WTC11 (cell line): ENCODE measurements at regions not wholly inside any gene's neighbourhood (a gene's known extent, or its start where the extent isn't known, plus 50 kb on each side); places are given as distances from the start of the nearest gene placed in this dataset.

Experiments used
- ATAC-seq: fragments of 200-7000 bp; cut with Tn5 transposase; 2 replicates; pipeline ENCODE4 v1.10.0; 2021; ENCODE audit warnings: mild to moderate bottlenecking, moderate library complexity
- CTCF ChIA-PET: fragments of 300-600 bp; sonication (Branson Sonifier 250); formaldehyde crosslinking; loops from one replicate; lab custom pipeline; 2021; ENCODE audit warnings: antibody characterized with exemption; lab: Charles Lee
- POLR2A ChIA-PET: fragments of 350-600 bp; sonication (Branson Sonifier 250); formaldehyde crosslinking; loops from one replicate; lab custom pipeline; 2021; ENCODE audit warnings: antibody characterized with exemption; lab: Charles Lee
- DNase-seq: peaks from one replicate; pipeline ENCODE4 v3.0.0; 2021; ENCODE audit warnings: low spot score
- H3K27ac Mint-ChIP-seq: 2 replicates; pipeline ENCODE4 v1.8.0; 2021; ENCODE audit warnings: mixed read lengths
- H3K27me3 Mint-ChIP-seq: 2 replicates; pipeline ENCODE4 v1.8.0; 2021; ENCODE audit warnings: low read depth, mild to moderate bottlenecking, moderate library complexity, mixed read lengths
- H3K36me3 Mint-ChIP-seq: 2 replicates; pipeline ENCODE4 v1.8.0; 2021; ENCODE audit warnings: mixed read lengths
- H3K4me1 Mint-ChIP-seq: 2 replicates; pipeline ENCODE4 v1.8.0; 2022; ENCODE audit warnings: mixed read lengths
- H3K4me3 Mint-ChIP-seq: 2 replicates; pipeline ENCODE4 v1.8.0; 2021; ENCODE audit warnings: mild to moderate bottlenecking, moderate library complexity, mixed read lengths
- H3K9me3 Mint-ChIP-seq: 2 replicates; pipeline ENCODE4 v1.8.0; 2021; ENCODE audit warnings: mixed read lengths
- AFF4 ChIP-seq: sonication (generic); formaldehyde crosslinking; IDR thresholded peaks from 2 replicates; pipeline ENCODE4 v1.8.1; 2023; ENCODE audit warnings: mild to moderate bottlenecking, missing genetic modification reagents, borderline replicate concordance
- ATF3 ChIP-seq: sonication (generic); formaldehyde crosslinking; conservative IDR thresholded peaks from 2 replicates; pipeline ENCODE4 v1.8.1; 2022; ENCODE audit warnings: mild to moderate bottlenecking, missing genetic modification reagents
- CREB1 ChIP-seq: sonication (generic); formaldehyde crosslinking; IDR thresholded peaks from 2 replicates; pipeline ENCODE4 v1.8.0; 2023; ENCODE audit warnings: mild to moderate bottlenecking, missing genetic modification reagents
- ELF4 ChIP-seq: sonication (generic); formaldehyde crosslinking; IDR thresholded peaks from 2 replicates; pipeline ENCODE4 v1.8.1; 2022; ENCODE audit warnings: low read depth, mild to moderate bottlenecking, moderate library complexity, missing genetic modification reagents
- ESRRA ChIP-seq: sonication (generic); formaldehyde crosslinking; IDR thresholded peaks from 2 replicates; pipeline ENCODE4 v1.8.1; 2022; ENCODE audit warnings: mild to moderate bottlenecking, missing genetic modification reagents, borderline replicate concordance
- ETV6 ChIP-seq: sonication (generic); formaldehyde crosslinking; IDR thresholded peaks from 2 replicates; pipeline ENCODE4 v1.8.1; 2022; ENCODE audit warnings: mild to moderate bottlenecking, missing genetic modification reagents
- FOXK1 ChIP-seq: sonication (generic); formaldehyde crosslinking; IDR thresholded peaks from 2 replicates; pipeline ENCODE4 v1.8.0; 2022; ENCODE audit warnings: mild to moderate bottlenecking, moderate library complexity, missing genetic modification reagents
- MYBL2 ChIP-seq: sonication (generic); formaldehyde crosslinking; IDR thresholded peaks from 2 replicates; pipeline ENCODE4 v1.8.1; 2023; ENCODE audit warnings: mild to moderate bottlenecking, moderate library complexity, missing genetic modification reagents
- PRRX2 ChIP-seq: fragments of 250-450 bp; sonication (Bioruptor Pico); IDR thresholded peaks from 2 replicates; pipeline ENCODE4 v1.8.0; 2021; ENCODE audit warnings: mild to moderate bottlenecking
- TCF7 ChIP-seq: sonication (generic); formaldehyde crosslinking; IDR thresholded peaks from 2 replicates; pipeline ENCODE4 v1.8.0; 2022; ENCODE audit warnings: mild to moderate bottlenecking, low read depth, missing genetic modification reagents, moderate library complexity
- ZBTB21 ChIP-seq: sonication (generic); formaldehyde crosslinking; IDR thresholded peaks from 2 replicates; pipeline ENCODE4 v1.8.1; 2023; ENCODE audit warnings: mild to moderate bottlenecking, missing genetic modification reagents, borderline replicate concordance
- ZNF263 ChIP-seq: sonication (generic); formaldehyde crosslinking; IDR thresholded peaks from 2 replicates; pipeline ENCODE4 v1.8.1; 2022; ENCODE audit warnings: low read depth, mild to moderate bottlenecking, moderate library complexity, missing genetic modification reagents
- ZNF532 ChIP-seq: fragments of 250-450 bp; sonication (Bioruptor Pico); IDR thresholded peaks from 2 replicates; pipeline ENCODE4 v1.9.0; 2021; ENCODE audit warnings: mild to moderate bottlenecking, borderline replicate concordance
- TF ChIP-seq, protein P1 (sequence below): sonication (generic); formaldehyde crosslinking; conservative IDR thresholded peaks from 2 replicates; pipeline ENCODE4 v1.8.1; 2023; ENCODE audit warnings: mild to moderate bottlenecking, low read depth, missing genetic modification reagents, moderate library complexity
- TF ChIP-seq, protein P2 (sequence below): sonication (generic); formaldehyde crosslinking; IDR thresholded peaks from 2 replicates; pipeline ENCODE4 v1.8.1; 2022; ENCODE audit warnings: mild to moderate bottlenecking, moderate library complexity, missing genetic modification reagents

DNA sequence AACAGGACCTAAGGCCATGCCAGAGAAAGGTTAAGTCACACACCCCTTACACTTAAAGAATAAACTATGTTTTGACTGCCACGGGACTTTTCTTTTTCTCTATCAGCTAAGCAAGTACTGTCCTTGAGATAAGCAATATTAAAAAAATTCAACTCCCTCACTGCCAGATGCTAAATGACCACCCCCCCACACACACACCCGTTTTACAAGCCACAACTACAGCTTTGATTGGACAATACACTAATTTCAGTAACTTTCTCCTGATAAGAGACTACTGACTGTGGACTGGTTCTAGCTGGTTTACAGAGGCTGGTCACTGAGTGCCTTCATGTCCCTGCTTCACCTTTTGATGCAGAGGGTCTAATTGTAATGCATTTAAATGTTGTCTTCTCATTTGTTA, 63.9 kb upstream of the HOPX start:
- H3K27me3 Mint-ChIP-seq, result no peaks in the 10 kb centered on the region
- H3K4me1 Mint-ChIP-seq, result no peaks in the 10 kb centered on the region
- TF ChIP-seq, protein P1, sequence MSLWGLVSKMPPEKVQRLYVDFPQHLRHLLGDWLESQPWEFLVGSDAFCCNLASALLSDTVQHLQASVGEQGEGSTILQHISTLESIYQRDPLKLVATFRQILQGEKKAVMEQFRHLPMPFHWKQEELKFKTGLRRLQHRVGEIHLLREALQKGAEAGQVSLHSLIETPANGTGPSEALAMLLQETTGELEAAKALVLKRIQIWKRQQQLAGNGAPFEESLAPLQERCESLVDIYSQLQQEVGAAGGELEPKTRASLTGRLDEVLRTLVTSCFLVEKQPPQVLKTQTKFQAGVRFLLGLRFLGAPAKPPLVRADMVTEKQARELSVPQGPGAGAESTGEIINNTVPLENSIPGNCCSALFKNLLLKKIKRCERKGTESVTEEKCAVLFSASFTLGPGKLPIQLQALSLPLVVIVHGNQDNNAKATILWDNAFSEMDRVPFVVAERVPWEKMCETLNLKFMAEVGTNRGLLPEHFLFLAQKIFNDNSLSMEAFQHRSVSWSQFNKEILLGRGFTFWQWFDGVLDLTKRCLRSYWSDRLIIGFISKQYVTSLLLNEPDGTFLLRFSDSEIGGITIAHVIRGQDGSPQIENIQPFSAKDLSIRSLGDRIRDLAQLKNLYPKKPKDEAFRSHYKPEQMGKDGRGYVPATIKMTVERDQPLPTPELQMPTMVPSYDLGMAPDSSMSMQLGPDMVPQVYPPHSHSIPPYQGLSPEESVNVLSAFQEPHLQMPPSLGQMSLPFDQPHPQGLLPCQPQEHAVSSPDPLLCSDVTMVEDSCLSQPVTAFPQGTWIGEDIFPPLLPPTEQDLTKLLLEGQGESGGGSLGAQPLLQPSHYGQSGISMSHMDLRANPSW (CRISPR knock-in tag), result no peak
- TF ChIP-seq, all 79 proteins: peak for 0
- no peak for DNase-seq
- no peak for ATAC-seq
- ChIA-PET POLR2A (no interaction called here), CTCF (no interaction called here)
- Mint-ChIP-seq H3K4me3 (no peak overlapping the region), H3K9me3 (peaks cover 12% of the 10 kb centered on the region), H3K27ac (no peak overlapping the region), H3K36me3 (no peaks in the 10 kb centered on the region)

GRCh38 chr4:56744030-56744429, 62.9 kb upstream of the HOPX start:
- DNase-seq (no peak), ATAC-seq (no peak)
- Mint-ChIP-seq H3K27ac (no peak overlapping the region), H3K4me1 (no peaks in the 10 kb centered on the region), H3K9me3 (peaks cover 12% of the 10 kb centered on the region), H3K36me3 (no peaks in the 10 kb centered on the region), H3K27me3 (no peaks in the 10 kb centered on the region), H3K4me3 (no peak overlapping the region)
- POLR2A ChIA-PET, result no interaction called here
- CTCF ChIA-PET, result no interaction called here
- TF ChIP-seq ETV6 (CRISPR knock-in tag), result no peak
- TF ChIP-seq ELF4 (CRISPR knock-in tag), result no peak

- Mint-ChIP-seq H3K4me3 (no peak overlapping the region), H3K27me3 (no peaks in the 10 kb centered on the region), H3K36me3 (no peaks in the 10 kb centered on the region), H3K27ac (no peak overlapping the region), H3K9me3 (peaks cover 12% of the 10 kb centered on the region), H3K4me1 (no peaks in the 10 kb centered on the region)
- ATAC-seq, result no peak
- ChIA-PET CTCF (no interaction called here), POLR2A (no interaction called here)
- DNase-seq, result no peak
- TF ChIP-seq, protein P1 (CRISPR knock-in tag), result no peak
- TF ChIP-seq MYBL2 (CRISPR knock-in tag) (no peak), AFF4 (no peak), ZNF263 (CRISPR knock-in tag) (no peak), ZNF532 (CRISPR knock-in tag) (no peak), FOXK1 (CRISPR knock-in tag) (no peak), CREB1 (no peak), ATF3 (CRISPR knock-in tag) (no peak), PRRX2 (CRISPR knock-in tag) (no peak), ESRRA (CRISPR knock-in tag) (no peak), ZBTB21 (CRISPR knock-in tag) (no peak), TCF7 (no peak)
- TF ChIP-seq, protein P2, sequence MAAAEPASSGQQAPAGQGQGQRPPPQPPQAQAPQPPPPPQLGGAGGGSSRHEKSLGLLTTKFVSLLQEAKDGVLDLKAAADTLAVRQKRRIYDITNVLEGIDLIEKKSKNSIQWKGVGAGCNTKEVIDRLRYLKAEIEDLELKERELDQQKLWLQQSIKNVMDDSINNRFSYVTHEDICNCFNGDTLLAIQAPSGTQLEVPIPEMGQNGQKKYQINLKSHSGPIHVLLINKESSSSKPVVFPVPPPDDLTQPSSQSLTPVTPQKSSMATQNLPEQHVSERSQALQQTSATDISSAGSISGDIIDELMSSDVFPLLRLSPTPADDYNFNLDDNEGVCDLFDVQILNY, result no peak
These were observed 62.5 kb upstream of the HOPX start for GRCh38 chr4:56743550-56743949.
